HG03460 (cell line): ENCODE measurements at regions not wholly inside any gene's neighbourhood (a gene's known extent, or its start where the extent isn't known, plus 50 kb on each side); places are given as distances from the start of the nearest gene placed in this dataset.
"Not testable (repeated sequence)": the region's sequence is repeated elsewhere in the genome, so short reads cannot be mapped to it uniquely, and the experiment has no call there.

Source experiments
- ATAC-seq: cut with Tn5 transposase; IDR thresholded peaks from one replicate; pipeline ENCODE4 v1.9.1; 2021; ENCODE audit not compliant: unreplicated experiment

GRCh38 chr11:29263971-29264682 is 752.7 kb downstream of the KCNA4 start:
- ATAC-seq = no peak

- no peak for ATAC-seq
Measured at GRCh38 chr11:29261831-29262230, 755.0 kb downstream of the KCNA4 start.

- ATAC-seq = no peak
Measured at GRCh38 chr11:29260939-29261705, 755.7 kb downstream of the KCNA4 start.

- ATAC-seq = no peak
Measured at GRCh38 chr11:29258411-29258810, 758.4 kb downstream of the KCNA4 start.

- no peak for ATAC-seq
Measured at GRCh38 chr11:29256580-29256979, 760.2 kb downstream of the KCNA4 start.

GRCh38 chr11:29255401-29255800 is 761.4 kb downstream of the KCNA4 start:
- ATAC-seq = no peak

- peak; percentile 73 for ATAC-seq
Measured at GRCh38 chr11:29251738-29252137, 765.1 kb downstream of the KCNA4 start.

- no peak for ATAC-seq
Measured at GRCh38 chr11:29249713-29250112, 767.1 kb downstream of the KCNA4 start.

GRCh38 chr11:29244355-29244754 is 772.5 kb downstream of the KCNA4 start:
- no peak for ATAC-seq

- no peak for ATAC-seq
Measured at GRCh38 chr11:29243616-29244015, 773.2 kb downstream of the KCNA4 start.

- ATAC-seq = no peak
Measured at GRCh38 chr11:29231991-29232390, 784.8 kb downstream of the KCNA4 start.

GRCh38 chr11:29231586-29231985 is 785.2 kb downstream of the KCNA4 start:
- no peak for ATAC-seq

- no peak for ATAC-seq
Measured at GRCh38 chr11:29227811-29228210, 789.0 kb downstream of the KCNA4 start.

- ATAC-seq = no peak
Measured at GRCh38 chr11:29224739-29225384, 792.0 kb downstream of the KCNA4 start.

GRCh38 chr11:29219531-29219930 is 797.3 kb downstream of the KCNA4 start:
- ATAC-seq = not testable (repeated sequence)

- ATAC-seq = no peak
Measured at GRCh38 chr11:29217901-29218300, 798.9 kb downstream of the KCNA4 start.

- no peak for ATAC-seq
Measured at GRCh38 chr11:29214833-29215232, 802.0 kb downstream of the KCNA4 start.

- ATAC-seq = no peak
Measured at GRCh38 chr11:29211202-29211601, 805.6 kb downstream of the KCNA4 start.

GRCh38 chr11:29210426-29210825 is 806.4 kb downstream of the KCNA4 start:
- no peak for ATAC-seq

- no peak for ATAC-seq
Measured at GRCh38 chr11:29208117-29208516, 808.7 kb downstream of the KCNA4 start.

GRCh38 chr11:29200791-29201562 is 815.9 kb downstream of the KCNA4 start:
- ATAC-seq = no peak
